CD14-positive monocyte (primary cell): ENCODE measurements at regions not wholly inside any gene's neighbourhood (a gene's known extent, or its start where the extent isn't known, plus 50 kb on each side); places are given as distances from the start of the nearest gene placed in this dataset.

ENCODE experiments used
- DNase-seq, 3 donors: peaks; one replicate each; pipeline ENCODE4 v3.0.0-alpha.2; 2011 to 2022
- H2AFZ ChIP-seq: 2 replicates; pipeline ENCODE4 v1.6.0; 2012; ENCODE audit warnings: mild to moderate bottlenecking, low read depth, low read length, inconsistent platforms; ENCODE audit not compliant: insufficient read depth, poor library complexity, severe bottlenecking
- H3K27ac ChIP-seq, 2 donors: 1 replicate in 1 of 2; 2 replicates in 1 of 2; pipeline ENCODE4 v1.5.1; 2012 to 2013; ENCODE audit warnings: low read length in 2 of 2, control low read depth in 1 of 2, inconsistent platforms in 1 of 2, low read depth in 1 of 2, mild to moderate bottlenecking in 1 of 2
- H3K27me3 ChIP-seq, 2 donors: one replicate each; pipeline versions ENCODE4 v1.6.0 to v1.6.1; 2011 to 2013; ENCODE audit warnings: low read length in 2 of 2; ENCODE audit not compliant: control insufficient read depth in 2 of 2, insufficient read depth in 2 of 2
- H3K36me3 ChIP-seq, 2 donors: replicated peaks in 1 of 2; 1 replicate in 1 of 2; 2 replicates in 1 of 2; pipeline versions ENCODE4 v1.5.1 to v1.6.1; 2012 to 2013; ENCODE audit warnings: low read length in 2 of 2, control low read depth in 1 of 2, inconsistent platforms in 1 of 2, mild to moderate bottlenecking in 1 of 2; ENCODE audit not compliant: insufficient read depth in 2 of 2, control insufficient read depth in 1 of 2
- H3K4me1 ChIP-seq, 2 donors: 1 replicate in 1 of 2; 2 replicates in 1 of 2; pipeline versions ENCODE4 v1.5.1 to v1.6.1; 2012 to 2013; ENCODE audit warnings: low read length in 2 of 2, control low read depth in 1 of 2, inconsistent platforms in 1 of 2, mild to moderate bottlenecking in 1 of 2, moderate library complexity in 1 of 2; ENCODE audit not compliant: insufficient read depth in 2 of 2, control insufficient read depth in 1 of 2
- H3K4me2 ChIP-seq: replicated peaks from 2 replicates; pipeline ENCODE3; 2012; ENCODE audit warnings: low read length, moderate library complexity, mild to moderate bottlenecking; ENCODE audit not compliant: poor library complexity, severe bottlenecking; ENCODE audit errors: extremely low read depth
- H3K4me3 ChIP-seq, 3 experiments: fragments of 200-600 bp in 1 of 3; sonication (generic) in 1 of 3; replicated peaks in 1 of 3; 1 replicate in 2 of 3; 2 replicates in 1 of 3; pipeline ENCODE4 v1.5.1; 2011 to 2013; ENCODE audit warnings: low read length in 3 of 3, mild to moderate bottlenecking in 3 of 3, control low read depth in 2 of 3, low read depth in 2 of 3, inconsistent platforms in 1 of 3, moderate library complexity in 1 of 3
- H3K79me2 ChIP-seq: 2 replicates; pipeline ENCODE4 v1.6.0; 2012; ENCODE audit warnings: mild to moderate bottlenecking, control low read depth, inconsistent platforms, low read length, moderate library complexity; ENCODE audit not compliant: insufficient read depth
- H3K9ac ChIP-seq: 2 replicates; pipeline ENCODE4 v1.6.0; 2017; ENCODE audit warnings: low read length, mild to moderate bottlenecking; ENCODE audit not compliant: insufficient read depth, poor library complexity, severe bottlenecking
- H3K9me3 ChIP-seq, 2 donors: replicated peaks in 1 of 2; 1 replicate in 1 of 2; 2 replicates in 1 of 2; pipeline versions ENCODE4 v1.5.1 to v1.6.1; 2012 to 2013; ENCODE audit warnings: low read length in 2 of 2, control low read depth in 1 of 2; ENCODE audit not compliant: control insufficient read depth in 1 of 2, insufficient read depth in 1 of 2
- H4K20me1 ChIP-seq: 2 replicates; pipeline ENCODE4 v1.6.0; 2012; ENCODE audit warnings: mild to moderate bottlenecking, low read length, control low read depth, moderate library complexity; ENCODE audit not compliant: insufficient read depth
- H3K27ac Mint-ChIP-seq, 7 donors: one replicate each; pipeline ENCODE4 v1.8.0; 2020; ENCODE audit warnings: mild to moderate bottlenecking in 7 of 7, mixed read lengths in 7 of 7, moderate library complexity in 6 of 7, inconsistent platforms in 2 of 7
- H3K27me3 Mint-ChIP-seq, 3 donors: one replicate each; pipeline ENCODE4 v1.8.0; 2021 to 2022; ENCODE audit warnings: low read depth in 3 of 3, mild to moderate bottlenecking in 3 of 3, mixed read lengths in 3 of 3, moderate library complexity in 3 of 3, inconsistent platforms in 1 of 3
- H3K36me3 Mint-ChIP-seq, 2 donors: one replicate each; pipeline ENCODE4 v1.8.0; 2020; ENCODE audit warnings: mixed read lengths in 2 of 2, inconsistent platforms in 1 of 2, mild to moderate bottlenecking in 1 of 2
- H3K4me1 Mint-ChIP-seq: one replicate; pipeline ENCODE4 v1.8.0; 2020; ENCODE audit warnings: mild to moderate bottlenecking, mixed read lengths
- H3K4me3 Mint-ChIP-seq, 2 donors: one replicate each; pipeline ENCODE4 v1.8.0; 2020; ENCODE audit warnings: mild to moderate bottlenecking in 2 of 2, mixed read lengths in 2 of 2, moderate library complexity in 1 of 2
- H3K9me3 Mint-ChIP-seq, 7 donors: one replicate each; pipeline ENCODE4 v1.8.0; 2020 to 2022; ENCODE audit warnings: mixed read lengths in 7 of 7, mild to moderate bottlenecking in 6 of 7, moderate library complexity in 6 of 7, inconsistent platforms in 2 of 7
- WGBS: methylation state at CpG from one replicate; pipeline ENCODE4 v1.1.5; 2013; ENCODE audit warnings: missing lambda C conversion rate; ENCODE audit not compliant: insufficient coverage; 5-methylcytosine and 5-hydroxymethylcytosine counted together
- intact Hi-C, 2 donors: fragments of 100-400 bp; cut with micrococcal nuclease; formaldehyde crosslinking; loops; one replicate each; pipeline versions ENCODE4 v1.15.0 to v1.15.1; 2023
- TF ChIP-seq, protein P1 (sequence below): fragments of 200-600 bp; IDR thresholded peaks from one replicate; pipeline ENCODE4 v1.8.0; 2022; ENCODE audit warnings: antibody characterized with exemption, mild to moderate bottlenecking

DNA sequence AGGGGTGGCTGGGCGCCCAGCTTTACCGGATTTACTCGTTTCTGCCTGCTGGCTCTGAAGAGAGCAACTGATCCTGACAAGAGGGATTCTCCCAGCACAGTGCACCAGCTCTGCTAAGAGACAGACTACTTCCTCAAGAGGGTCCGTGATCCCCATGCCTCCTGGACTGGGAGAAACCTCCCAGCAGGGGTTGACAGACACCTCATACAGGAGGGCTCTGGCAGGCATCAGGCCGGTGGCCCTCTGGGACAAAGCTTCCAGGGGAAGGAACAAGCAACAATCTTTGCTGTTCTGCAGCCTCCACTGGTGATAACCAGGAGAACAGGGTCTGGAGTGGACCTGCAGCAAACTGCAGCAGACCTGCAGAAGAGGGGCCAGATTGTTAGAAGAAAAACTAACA, 1192.5 kb upstream of the PRR20A start:
- Histone ChIP-seq H3K9me3 (peaks cover 7 to 13% of the 10 kb centered on the region in 2 donors), H3K4me2 (no peak overlapping the region), H3K79me2 (no peaks in the 10 kb centered on the region), H3K27ac (no peak overlapping the region), H3K4me3 (no peak overlapping the region), H4K20me1 (no peaks in the 10 kb centered on the region), H3K9ac (no peak overlapping the region), H3K36me3 (no peaks in the 10 kb centered on the region), H2AFZ (no peak overlapping the region), H3K4me1 (no peaks in the 10 kb centered on the region), H3K27me3 (no peaks in the 10 kb centered on the region)
- H3K27ac Mint-ChIP-seq, result no peak overlapping the region
- TF ChIP-seq, protein P1, sequence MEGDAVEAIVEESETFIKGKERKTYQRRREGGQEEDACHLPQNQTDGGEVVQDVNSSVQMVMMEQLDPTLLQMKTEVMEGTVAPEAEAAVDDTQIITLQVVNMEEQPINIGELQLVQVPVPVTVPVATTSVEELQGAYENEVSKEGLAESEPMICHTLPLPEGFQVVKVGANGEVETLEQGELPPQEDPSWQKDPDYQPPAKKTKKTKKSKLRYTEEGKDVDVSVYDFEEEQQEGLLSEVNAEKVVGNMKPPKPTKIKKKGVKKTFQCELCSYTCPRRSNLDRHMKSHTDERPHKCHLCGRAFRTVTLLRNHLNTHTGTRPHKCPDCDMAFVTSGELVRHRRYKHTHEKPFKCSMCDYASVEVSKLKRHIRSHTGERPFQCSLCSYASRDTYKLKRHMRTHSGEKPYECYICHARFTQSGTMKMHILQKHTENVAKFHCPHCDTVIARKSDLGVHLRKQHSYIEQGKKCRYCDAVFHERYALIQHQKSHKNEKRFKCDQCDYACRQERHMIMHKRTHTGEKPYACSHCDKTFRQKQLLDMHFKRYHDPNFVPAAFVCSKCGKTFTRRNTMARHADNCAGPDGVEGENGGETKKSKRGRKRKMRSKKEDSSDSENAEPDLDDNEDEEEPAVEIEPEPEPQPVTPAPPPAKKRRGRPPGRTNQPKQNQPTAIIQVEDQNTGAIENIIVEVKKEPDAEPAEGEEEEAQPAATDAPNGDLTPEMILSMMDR, result no peak
- H3K4me1 Mint-ChIP-seq, result no peaks in the 10 kb centered on the region
- peaks cover 0 to 2% (median 0%) of the 10 kb centered on the region in 3 donors for H3K27me3 Mint-ChIP-seq
- 90% methylated on average over 3 of the region's 5 CpGs for WGBS
- H3K36me3 Mint-ChIP-seq, result no peaks in the 10 kb centered on the region
- no peak for DNase-seq
- no peak overlapping the region for H3K4me3 Mint-ChIP-seq
- intact Hi-C loops, result no loop called here
- peaks cover 0 to 18% (median 7%) of the 10 kb centered on the region in 7 donors for H3K9me3 Mint-ChIP-seq

DNA sequence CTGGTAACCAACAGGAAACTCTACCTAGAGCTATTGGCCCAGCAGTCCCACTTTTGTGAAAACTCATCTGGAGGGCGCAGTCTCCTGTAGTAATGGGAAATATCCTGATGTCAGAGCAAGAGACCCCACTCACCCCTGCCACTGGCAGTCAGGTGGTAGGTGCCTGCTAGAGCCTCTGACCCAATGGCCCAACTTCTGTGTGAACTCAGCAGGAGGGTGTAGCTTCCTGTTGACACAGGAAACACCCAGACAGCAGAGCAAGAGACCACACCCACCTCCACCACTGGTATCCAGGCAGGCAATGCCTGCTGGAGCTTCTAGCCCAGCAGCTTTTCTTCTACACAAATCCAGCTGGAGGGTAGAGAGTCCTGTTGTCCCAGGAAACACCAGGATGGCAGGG, 1176.8 kb upstream of the PRR20A start:
- peaks cover 0 to 2% (median 0%) of the 10 kb centered on the region in 3 donors for H3K27me3 Mint-ChIP-seq
- DNase-seq, result no peak
- Histone ChIP-seq H3K36me3 (no peaks in the 10 kb centered on the region), H3K79me2 (no peaks in the 10 kb centered on the region), H2AFZ (no peak overlapping the region), H3K27ac (no peak overlapping the region), H3K9ac (no peak overlapping the region), H3K27me3 (no peaks in the 10 kb centered on the region), H3K4me2 (no peak overlapping the region), H3K9me3 (peaks cover 11 to 18% of the 10 kb centered on the region in 2 donors), H3K4me1 (no peaks in the 10 kb centered on the region), H3K4me3 (no peak overlapping the region), H4K20me1 (no peaks in the 10 kb centered on the region)
- TF ChIP-seq, protein P1, result no peak
- no peaks in the 10 kb centered on the region for H3K4me1 Mint-ChIP-seq
- no CpG with 5 or more reads among the region's 1 CpG for WGBS
- no peak overlapping the region for H3K4me3 Mint-ChIP-seq
- no peak overlapping the region for H3K27ac Mint-ChIP-seq
- intact Hi-C loops, result no loop called here
- no peaks in the 10 kb centered on the region for H3K36me3 Mint-ChIP-seq
- H3K9me3 Mint-ChIP-seq, result peaks cover 0 to 26% (median 8%) of the 10 kb centered on the region in 7 donors
